HCT116 (cell line): ENCODE measurements at regions not wholly inside any gene's neighbourhood (a gene's known extent, or its start where the extent isn't known, plus 50 kb on each side); places are given as distances from the start of the nearest gene placed in this dataset.

ENCODE experiments used
- ATAC-seq: fragments of 200-7000 bp; cut with Tn5 transposase; 2 replicates; pipeline ENCODE4 v1.9.1; 2020; ENCODE audit warnings: mild to moderate bottlenecking, moderate library complexity
- BruUV-seq: library from RNA; stranded (reverse); fragments of 400-500 nt; replicated peaks from 2 replicates; lab custom pipeline; 2021; lab: Mats Ljungman, UMichigan
- CTCF ChIA-PET: fragments of 300-600 bp; sonication (Branson Sonifier 250); formaldehyde crosslinking; loops from one replicate; lab custom pipeline; 2021; ENCODE audit warnings: antibody characterized with exemption; lab: Charles Lee
- POLR2A ChIA-PET: fragments of 300-600, 350-600 bp; sonication (Branson Sonifier 250); formaldehyde crosslinking; loops from one replicate; lab custom pipeline; 2021; ENCODE audit warnings: antibody characterized with exemption; lab: Charles Lee
- RAD21 ChIA-PET, 2 experiments: fragments of 300-600 bp; sonication (Branson Sonifier 250); formaldehyde crosslinking; loops; one replicate each; lab custom pipeline; 2023; ENCODE audit warnings: low total read pairs in 2 of 2; ENCODE audit not compliant: uncharacterized antibody in 2 of 2, unreplicated experiment in 2 of 2, low non-redundant PET in 1 of 2; lab: Charles Lee
- DNase-seq: peaks from one replicate; pipeline ENCODE4 v3.0.0-alpha.2; 2010; ENCODE audit warnings: low read depth, low spot score
- H2AFZ ChIP-seq: fragments of 200-600 bp; shearing (Covaris generic), sonication (generic); 2 replicates; pipeline ENCODE4 v1.6.1; 2017; ENCODE audit warnings: low read depth, mixed run types, mixed read lengths, antibody characterized with exemption, low read length; ENCODE audit not compliant: poor library complexity, severe bottlenecking
- H3K27ac ChIP-seq: 2 replicates; pipeline ENCODE4 v1.5.1; 2012; ENCODE audit warnings: low read depth, low read length
- H3K27me3 ChIP-seq: fragments of 200-600 bp; sonication (generic); 2 replicates; pipeline ENCODE4 v1.6.1; 2016; ENCODE audit warnings: mixed run types, low read length, mixed read lengths; ENCODE audit not compliant: insufficient read depth
- H3K36me3 ChIP-seq, 2 experiments: fragments of 200-500 bp in 1 of 2; fragments of 200-600 bp in 1 of 2; sonication (Bioruptor generic) in 1 of 2; sonication (generic) in 1 of 2; 2 replicates each; pipeline versions ENCODE4 v1.5.1 to v1.6.1; 2014 to 2016; ENCODE audit warnings: low read length in 2 of 2, inconsistent platforms in 1 of 2, mixed read lengths in 1 of 2, mixed run types in 1 of 2; ENCODE audit not compliant: insufficient read depth in 2 of 2, control insufficient read depth in 1 of 2
- H3K4me1 ChIP-seq, 2 experiments: fragments of 200-600 bp in 1 of 2; sonication (generic) in 1 of 2; 2 replicates each; pipeline versions ENCODE4 v1.5.1 to v1.6.1; 2012 to 2017; ENCODE audit warnings: low read length in 2 of 2, inconsistent platforms in 1 of 2, mild to moderate bottlenecking in 1 of 2, mixed read lengths in 1 of 2, mixed run types in 1 of 2, moderate library complexity in 1 of 2; ENCODE audit not compliant: insufficient read depth in 2 of 2, control insufficient read depth in 1 of 2
- H3K4me2 ChIP-seq: fragments of 200-600 bp; sonication (generic); 2 replicates; pipeline ENCODE4 v1.6.1; 2017; ENCODE audit warnings: mixed run types, low read length, mixed read lengths
- H3K4me3 ChIP-seq, 2 experiments: fragments of 200-600 bp in 1 of 2; sonication (generic) in 1 of 2; replicated peaks in 1 of 2; 2 replicates each; pipeline ENCODE4 v1.5.1; 2011 to 2016; ENCODE audit warnings: low read length in 2 of 2, control low read depth in 1 of 2, low read depth in 1 of 2, mild to moderate bottlenecking in 1 of 2, mixed read lengths in 1 of 2, mixed run types in 1 of 2
- H3K79me2 ChIP-seq: fragments of 200-600 bp; sonication (generic); 2 replicates; pipeline ENCODE4 v1.6.1; 2017; ENCODE audit warnings: mild to moderate bottlenecking, mixed run types, low read length, moderate library complexity, mixed read lengths; ENCODE audit not compliant: insufficient read depth
- H3K9ac ChIP-seq: fragments of 200-600 bp; sonication (generic); 2 replicates; pipeline ENCODE4 v1.6.1; 2016; ENCODE audit warnings: low read length, mixed read lengths
- H3K9me2 ChIP-seq: fragments of 200-600 bp; sonication (generic), shearing (Covaris generic); 2 replicates; pipeline ENCODE4 v1.6.1; 2017; ENCODE audit warnings: mixed run types, mild to moderate bottlenecking, moderate library complexity; ENCODE audit not compliant: insufficient read depth
- H3K9me3 ChIP-seq, 2 experiments: fragments of 200-500 bp in 1 of 2; fragments of 200-600 bp in 1 of 2; sonication (Bioruptor generic) in 1 of 2; sonication (generic) in 1 of 2; 2 replicates each; pipeline ENCODE4 v1.6.1; 2014 to 2017; ENCODE audit warnings: low read length in 2 of 2, mixed read lengths in 2 of 2, inconsistent platforms in 1 of 2, low read depth in 1 of 2, mild to moderate bottlenecking in 1 of 2, mixed run types in 1 of 2, moderate library complexity in 1 of 2; ENCODE audit not compliant: control insufficient read depth in 1 of 2, insufficient read depth in 1 of 2
- H4K20me1 ChIP-seq: fragments of 200-600 bp; sonication (generic), shearing (Covaris generic); 2 replicates; pipeline ENCODE4 v1.6.1; 2017; ENCODE audit warnings: mixed run types, mild to moderate bottlenecking, moderate library complexity; ENCODE audit not compliant: insufficient read depth
- CBX3 ChIP-seq: IDR thresholded peaks from 2 replicates; pipeline ENCODE4 v1.6.1; 2012; ENCODE audit warnings: low read depth
- EGR1 ChIP-seq: IDR thresholded peaks from 2 replicates; pipeline ENCODE4 v1.6.1; 2012; ENCODE audit warnings: low read depth
- ELF1 ChIP-seq: IDR thresholded peaks from 2 replicates; pipeline ENCODE4 v1.6.1; 2012; ENCODE audit warnings: low read depth, borderline replicate concordance
- RAD21 ChIP-seq: IDR thresholded peaks from 2 replicates; pipeline ENCODE4 v1.6.1; 2012; ENCODE audit warnings: low read depth, mild to moderate bottlenecking
- SIN3A ChIP-seq: IDR thresholded peaks from 2 replicates; pipeline ENCODE4 v1.6.1; 2012; ENCODE audit warnings: low read depth
- SP1 ChIP-seq: IDR thresholded peaks from 2 replicates; pipeline ENCODE4 v1.6.1; 2012; ENCODE audit warnings: low read depth
- SRF ChIP-seq: IDR thresholded peaks from 2 replicates; pipeline ENCODE4 v1.6.1; 2012; ENCODE audit warnings: low read depth
- ZNF274 ChIP-seq: fragments of 200-500 bp; sonication (Bioruptor generic); IDR thresholded peaks from 2 replicates; pipeline ENCODE4 v1.6.1; 2014; ENCODE audit warnings: mild to moderate bottlenecking, low read depth, low read length, inconsistent platforms
- intact Hi-C: fragments of 100-400 bp; cut with micrococcal nuclease; formaldehyde crosslinking; loops from 2 replicates; pipeline ENCODE4 v1.10.0; 2022
- TF ChIP-seq, protein P1 (sequence below): IDR thresholded peaks from 2 replicates; pipeline ENCODE4 v1.6.1; 2012; ENCODE audit warnings: low read depth
- TF ChIP-seq, protein P2 (sequence below): IDR thresholded peaks from 2 replicates; pipeline ENCODE4 v1.6.1; 2012
- TF ChIP-seq, protein P3 (sequence below): IDR thresholded peaks from 2 replicates; pipeline ENCODE4 v1.6.1; 2012
- TF ChIP-seq, protein P4 (sequence below): IDR thresholded peaks from 2 replicates; pipeline ENCODE4 v1.6.1; 2011; ENCODE audit warnings: mild to moderate bottlenecking, low read length, moderate library complexity; ENCODE audit not compliant: insufficient replicate concordance; ENCODE audit errors: extremely low read depth

DNA sequence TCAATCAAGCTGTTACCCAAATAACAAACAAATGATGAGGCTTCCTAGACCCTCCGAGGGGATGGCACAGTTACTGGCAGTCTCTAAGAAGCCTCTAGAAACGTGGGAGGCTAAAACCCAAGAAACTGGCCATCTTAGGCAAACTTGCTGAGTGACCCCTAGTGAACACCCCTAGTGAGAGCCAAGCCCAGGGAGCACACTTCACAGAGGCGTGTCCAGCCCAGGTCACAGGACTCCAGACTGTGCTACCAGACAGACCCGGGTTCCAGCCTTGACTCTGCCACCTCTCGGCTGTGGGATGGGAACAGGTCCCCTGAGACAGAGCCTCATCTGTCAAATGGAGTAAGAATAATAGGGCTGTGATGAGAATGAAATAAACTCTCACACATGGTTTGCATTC is 83.5 kb upstream of the ASAP2 start:
- Histone ChIP-seq H3K27ac (no peak overlapping the region), H3K9me2 (no peaks in the 10 kb centered on the region), H3K9me3 (no peaks in the 10 kb centered on the region), H3K27me3 (no peaks in the 10 kb centered on the region), H4K20me1 (no peaks in the 10 kb centered on the region), H3K4me1 (no peaks in the 10 kb centered on the region), H2AFZ (no peak overlapping the region)
- no peak for ATAC-seq
- ChIA-PET RAD21 (no interaction called here), CTCF (no interaction called here), POLR2A (no interaction called here)
- TF ChIP-seq, protein P1, sequence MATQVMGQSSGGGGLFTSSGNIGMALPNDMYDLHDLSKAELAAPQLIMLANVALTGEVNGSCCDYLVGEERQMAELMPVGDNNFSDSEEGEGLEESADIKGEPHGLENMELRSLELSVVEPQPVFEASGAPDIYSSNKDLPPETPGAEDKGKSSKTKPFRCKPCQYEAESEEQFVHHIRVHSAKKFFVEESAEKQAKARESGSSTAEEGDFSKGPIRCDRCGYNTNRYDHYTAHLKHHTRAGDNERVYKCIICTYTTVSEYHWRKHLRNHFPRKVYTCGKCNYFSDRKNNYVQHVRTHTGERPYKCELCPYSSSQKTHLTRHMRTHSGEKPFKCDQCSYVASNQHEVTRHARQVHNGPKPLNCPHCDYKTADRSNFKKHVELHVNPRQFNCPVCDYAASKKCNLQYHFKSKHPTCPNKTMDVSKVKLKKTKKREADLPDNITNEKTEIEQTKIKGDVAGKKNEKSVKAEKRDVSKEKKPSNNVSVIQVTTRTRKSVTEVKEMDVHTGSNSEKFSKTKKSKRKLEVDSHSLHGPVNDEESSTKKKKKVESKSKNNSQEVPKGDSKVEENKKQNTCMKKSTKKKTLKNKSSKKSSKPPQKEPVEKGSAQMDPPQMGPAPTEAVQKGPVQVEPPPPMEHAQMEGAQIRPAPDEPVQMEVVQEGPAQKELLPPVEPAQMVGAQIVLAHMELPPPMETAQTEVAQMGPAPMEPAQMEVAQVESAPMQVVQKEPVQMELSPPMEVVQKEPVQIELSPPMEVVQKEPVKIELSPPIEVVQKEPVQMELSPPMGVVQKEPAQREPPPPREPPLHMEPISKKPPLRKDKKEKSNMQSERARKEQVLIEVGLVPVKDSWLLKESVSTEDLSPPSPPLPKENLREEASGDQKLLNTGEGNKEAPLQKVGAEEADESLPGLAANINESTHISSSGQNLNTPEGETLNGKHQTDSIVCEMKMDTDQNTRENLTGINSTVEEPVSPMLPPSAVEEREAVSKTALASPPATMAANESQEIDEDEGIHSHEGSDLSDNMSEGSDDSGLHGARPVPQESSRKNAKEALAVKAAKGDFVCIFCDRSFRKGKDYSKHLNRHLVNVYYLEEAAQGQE: no peak
- TF ChIP-seq, protein P2, sequence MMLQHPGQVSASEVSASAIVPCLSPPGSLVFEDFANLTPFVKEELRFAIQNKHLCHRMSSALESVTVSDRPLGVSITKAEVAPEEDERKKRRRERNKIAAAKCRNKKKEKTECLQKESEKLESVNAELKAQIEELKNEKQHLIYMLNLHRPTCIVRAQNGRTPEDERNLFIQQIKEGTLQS: no peak
- TF ChIP-seq CBX3 (no peak), SRF (no peak), ELF1 (no peak), EGR1 (no peak), SP1 (no peak), SIN3A (no peak), ZNF274 (no peak), RAD21 (no peak)
- TF ChIP-seq, protein P3, sequence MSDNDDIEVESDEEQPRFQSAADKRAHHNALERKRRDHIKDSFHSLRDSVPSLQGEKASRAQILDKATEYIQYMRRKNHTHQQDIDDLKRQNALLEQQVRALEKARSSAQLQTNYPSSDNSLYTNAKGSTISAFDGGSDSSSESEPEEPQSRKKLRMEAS: no peak
- TF ChIP-seq, protein P4, sequence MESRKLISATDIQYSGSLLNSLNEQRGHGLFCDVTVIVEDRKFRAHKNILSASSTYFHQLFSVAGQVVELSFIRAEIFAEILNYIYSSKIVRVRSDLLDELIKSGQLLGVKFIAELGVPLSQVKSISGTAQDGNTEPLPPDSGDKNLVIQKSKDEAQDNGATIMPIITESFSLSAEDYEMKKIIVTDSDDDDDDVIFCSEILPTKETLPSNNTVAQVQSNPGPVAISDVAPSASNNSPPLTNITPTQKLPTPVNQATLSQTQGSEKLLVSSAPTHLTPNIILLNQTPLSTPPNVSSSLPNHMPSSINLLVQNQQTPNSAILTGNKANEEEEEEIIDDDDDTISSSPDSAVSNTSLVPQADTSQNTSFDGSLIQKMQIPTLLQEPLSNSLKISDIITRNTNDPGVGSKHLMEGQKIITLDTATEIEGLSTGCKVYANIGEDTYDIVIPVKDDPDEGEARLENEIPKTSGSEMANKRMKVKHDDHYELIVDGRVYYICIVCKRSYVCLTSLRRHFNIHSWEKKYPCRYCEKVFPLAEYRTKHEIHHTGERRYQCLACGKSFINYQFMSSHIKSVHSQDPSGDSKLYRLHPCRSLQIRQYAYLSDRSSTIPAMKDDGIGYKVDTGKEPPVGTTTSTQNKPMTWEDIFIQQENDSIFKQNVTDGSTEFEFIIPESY: no peak
- TF ChIP-seq, all 23 proteins: peak for 0
- no TSS peak for BruUV-seq
- Histone ChIP-seq H3K4me2 (no peak overlapping the region), H3K79me2 (no peaks in the 10 kb centered on the region), H3K9ac (no peak overlapping the region), H3K4me3 (no peak overlapping the region), H3K36me3 (no peaks in the 10 kb centered on the region)
- DNase-seq: no peak
- intact Hi-C loops: no loop called here
